AG09319 (cell line): ENCODE measurements at regions not wholly inside any gene's neighbourhood (a gene's known extent, or its start where the extent isn't known, plus 50 kb on each side); places are given as distances from the start of the nearest gene placed in this dataset.

Experiments used
- DNase-seq: peaks from one replicate; pipeline ENCODE4 v3.0.0-alpha.2; 2010; ENCODE audit warnings: low read depth; ENCODE audit errors: extremely low read depth
- CTCF ChIP-seq: IDR thresholded peaks from 2 replicates; pipeline ENCODE4 v1.5.1; 2011; ENCODE audit warnings: low read depth, mild to moderate bottlenecking, inconsistent platforms, low read length, moderate library complexity

- no peak for DNase-seq
- TF ChIP-seq CTCF: no peak
Observed at GRCh38 chr2:8462280-8462679, 219.6 kb upstream of the ID2 start.

GRCh38 chr2:8462899-8463648 lies 218.8 kb upstream of the ID2 start:
- DNase-seq: no peak
- TF ChIP-seq CTCF: no peak

GRCh38 chr2:8465560-8465959 lies 216.3 kb upstream of the ID2 start:
- no peak for DNase-seq
- no peak for TF ChIP-seq CTCF

- no peak for DNase-seq
- no peak for TF ChIP-seq CTCF
Observed at GRCh38 chr2:8469709-8470493, 212.0 kb upstream of the ID2 start.

GRCh38 chr2:8472545-8473323 lies 209.1 kb upstream of the ID2 start:
- DNase-seq: no peak
- no peak for TF ChIP-seq CTCF

GRCh38 chr2:8475349-8476031 lies 206.4 kb upstream of the ID2 start:
- TF ChIP-seq CTCF: no peak
- no peak for DNase-seq
